ENCODE measurements at regions not wholly inside any gene's neighbourhood (a gene's known extent, or its start where the extent isn't known, plus 50 kb on each side); places are given as distances from the start of the nearest gene placed in this dataset.

- TF ChIP-seq SPI1 (IDR thresholded peaks at IDR 0.05; ENCODE audit: borderline replicate concordance, insufficient read depth, low read depth, low read length), result no peak
- TF ChIP-seq CTCF (IDR thresholded peaks at IDR 0.05 in 2 of 3, conservative IDR thresholded peaks at IDR 0.05 in 1 of 3; ENCODE audit: control insufficient read depth in 2 of 3, extremely low read depth in 1 of 3, insufficient read depth in 1 of 3, low read depth in 3 of 3, low read length in 3 of 3), result no peak
- no peak for TF ChIP-seq ELK1 (IDR thresholded peaks at IDR 0.05; ENCODE audit: low read depth, low read length)
- no peak for TF ChIP-seq SMARCA5 (IDR thresholded peaks at IDR 0.05)
- TF ChIP-seq RFX5 (IDR thresholded peaks at IDR 0.05; ENCODE audit: low read depth, low read length), result no peak
- no peak for TF ChIP-seq RELA (IDR thresholded peaks at IDR 0.05; ENCODE audit: borderline replicate concordance, partially characterized antibody)
- TF ChIP-seq BCL11A (IDR thresholded peaks at IDR 0.05; ENCODE audit: low read depth, low read length), result no peak
- no peak for TF ChIP-seq ZZZ3 (IDR thresholded peaks at IDR 0.05; ENCODE audit: control insufficient read depth, insufficient read length, low read depth)
- no peak for TF ChIP-seq EZH2 (IDR thresholded peaks at IDR 0.05; ENCODE audit: borderline replicate concordance, control insufficient read depth, low read depth, low read length)
- no peak for TF ChIP-seq SRF (IDR thresholded peaks at IDR 0.05; ENCODE audit: low read depth in 2 of 2, low read length in 2 of 2)
- TF ChIP-seq ATF2 (IDR thresholded peaks at IDR 0.05; ENCODE audit: low read length), result no peak
Measured at GRCh38 chr6:15132167-15132566, 113.7 kb upstream of the JARID2 start.

Data from GM12878 (cell line).